ENCODE measurements at regions not wholly inside any gene's neighbourhood (a gene's known extent, or its start where the extent isn't known, plus 50 kb on each side); places are given as distances from the start of the nearest gene placed in this dataset.

DNA sequence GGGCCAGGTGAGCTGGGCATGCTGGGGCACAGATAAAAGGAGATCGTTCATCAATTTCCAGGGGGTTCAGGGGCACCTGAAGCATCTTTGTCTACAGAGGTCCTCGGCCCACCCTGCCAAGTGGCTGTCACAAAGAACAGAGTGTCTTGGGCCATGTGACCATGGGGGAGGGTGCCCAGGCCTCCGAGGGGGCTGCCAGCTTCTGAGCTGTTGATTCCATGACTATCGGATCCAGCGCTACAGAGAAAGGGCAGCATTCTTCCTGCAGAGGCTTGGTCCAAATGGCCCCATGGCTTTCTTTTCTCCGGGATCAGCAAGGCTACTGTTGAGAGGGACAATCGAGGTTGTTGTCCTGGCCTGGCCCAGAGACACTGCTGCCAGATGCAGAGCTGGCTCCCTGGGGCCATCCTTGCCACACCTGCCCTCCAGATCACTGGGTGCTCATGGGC, 289.2 kb downstream of the ZSWIM6 start:
- intact Hi-C loops (cut with DNase I) = no loop called here
- TF ChIP-seq CTCF (IDR thresholded peaks at IDR 0.05) = no peak
- ATAC-seq = no peak
- peaks cover 0 to 16% of the 10 kb centered on the region in 2 donors for H3K27me3 ChIP-seq
- no peak overlapping the region for H3K4me3 ChIP-seq
- no peaks in the 10 kb centered on the region for H3K9me3 ChIP-seq
- no peaks in the 10 kb centered on the region for H3K36me3 ChIP-seq
- H3K4me1 ChIP-seq = peaks cover 5 to 11% of the 10 kb centered on the region in 2 donors
- no peak for DNase-seq
- no peak overlapping the region for H3K27ac ChIP-seq

DNA sequence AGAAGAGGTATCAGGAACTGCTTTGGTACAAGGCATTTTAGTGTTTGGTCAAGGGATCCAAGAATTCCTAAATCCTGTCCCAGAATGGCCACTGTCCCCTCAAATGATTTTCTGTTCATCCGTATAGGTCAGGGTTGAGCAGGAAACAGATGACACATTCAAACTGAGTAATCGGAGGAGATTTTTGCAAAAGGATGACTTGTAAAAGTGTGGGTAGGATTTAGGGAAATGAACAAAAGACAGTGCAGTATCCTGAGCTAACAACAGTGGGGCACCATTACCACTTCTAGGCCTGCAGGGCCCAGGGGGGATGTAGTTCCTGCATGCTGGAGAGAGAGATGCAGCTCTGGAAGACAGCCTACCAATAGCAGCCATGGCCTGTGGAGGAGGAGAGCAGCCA, 290.1 kb downstream of the ZSWIM6 start:
- ATAC-seq = no peak
- H3K27ac ChIP-seq = no peak overlapping the region

GRCh38 chr5:61623401-61624069, 291.5 kb downstream of the ZSWIM6 start:
- TF ChIP-seq CTCF (IDR thresholded peaks at IDR 0.05) = no peak
- Histone ChIP-seq H3K27ac (no peak overlapping the region), H3K4me1 (peaks cover 5 to 21% of the 10 kb centered on the region in 2 donors), H3K27me3 (peaks cover 0 to 24% of the 10 kb centered on the region in 2 donors), H3K4me3 (no peak overlapping the region), H3K9me3 (no peaks in the 10 kb centered on the region), H3K36me3 (no peaks in the 10 kb centered on the region)
- no peak for DNase-seq
- ATAC-seq = no peak
- intact Hi-C loops (cut with DNase I) = no loop called here

More for the DNA sequence above, 290.1 kb downstream of the ZSWIM6 start:
- no peak overlapping the region for H3K4me3 ChIP-seq
- intact Hi-C loops (cut with DNase I) = no loop called here
- H3K4me1 ChIP-seq = peaks cover 5 to 19% of the 10 kb centered on the region in 2 donors
- no peaks in the 10 kb centered on the region for H3K36me3 ChIP-seq
- H3K9me3 ChIP-seq = no peaks in the 10 kb centered on the region
- peaks cover 0 to 24% of the 10 kb centered on the region in 2 donors for H3K27me3 ChIP-seq
- TF ChIP-seq CTCF (IDR thresholded peaks at IDR 0.05) = no peak
- DNase-seq = no peak

- ATAC-seq (no peak), DNase-seq (no peak)
- Histone ChIP-seq H3K27ac (no peak overlapping the region), H3K4me1 (peaks cover 5 to 21% of the 10 kb centered on the region in 2 donors), H3K4me3 (no peak overlapping the region), H3K36me3 (no peaks in the 10 kb centered on the region), H3K27me3 (peaks cover 0 to 24% of the 10 kb centered on the region in 2 donors), H3K9me3 (no peaks in the 10 kb centered on the region)
- no peak for TF ChIP-seq CTCF (IDR thresholded peaks at IDR 0.05)
- intact Hi-C loops (cut with DNase I) = no loop called here
Measured at GRCh38 chr5:61624553-61625136, 292.6 kb downstream of the ZSWIM6 start.

- Histone ChIP-seq H3K4me1 (peaks cover 5 to 21% of the 10 kb centered on the region in 2 donors), H3K27ac (peak overlapping the region; percentile 63 to 77), H3K36me3 (no peaks in the 10 kb centered on the region), H3K9me3 (no peaks in the 10 kb centered on the region), H3K4me3 (peak overlapping the region; percentile 53 to 57), H3K27me3 (peaks cover 0 to 24% of the 10 kb centered on the region in 2 donors)
- ATAC-seq = peak; percentile 5
- no peak for DNase-seq
- TF ChIP-seq CTCF (IDR thresholded peaks at IDR 0.05) = no peak
- intact Hi-C loops (cut with DNase I) = no loop called here
Measured at GRCh38 chr5:61625137-61625561, 293.1 kb downstream of the ZSWIM6 start.
